Neural cell (in vitro differentiated cells): ENCODE measurements at regions not wholly inside any gene's neighbourhood (a gene's known extent, or its start where the extent isn't known, plus 50 kb on each side); places are given as distances from the start of the nearest gene placed in this dataset.

Experiments
- H2AFZ ChIP-seq: fragments of 200-600, 300-800 bp; sonication (generic), shearing (Covaris generic); 2 replicates; pipeline ENCODE4 v1.6.0; 2014; ENCODE audit warnings: low read depth, mild to moderate bottlenecking, antibody characterized with exemption, low read length, moderate library complexity
- H3F3A ChIP-seq: fragments of 200-600 bp; shearing (Covaris generic); 2 replicates; pipeline ENCODE4 v1.6.1; 2016; ENCODE audit warnings: mild to moderate bottlenecking, moderate library complexity, mixed read lengths, antibody characterized with exemption, low read length; ENCODE audit not compliant: insufficient read depth, poor library complexity, severe bottlenecking
- H3K27ac ChIP-seq: fragments of 200-600, 300-800 bp; sonication (generic), shearing (Covaris generic); 2 replicates; pipeline ENCODE4 v1.5.1; 2014; ENCODE audit warnings: mild to moderate bottlenecking, low read length, moderate library complexity
- H3K27me3 ChIP-seq: fragments of 300-800, 200-600 bp; sonication (generic), shearing (Covaris generic); 2 replicates; pipeline ENCODE4 v1.6.0; 2014; ENCODE audit warnings: mild to moderate bottlenecking, low read depth, low read length, moderate library complexity; ENCODE audit not compliant: insufficient read depth
- H3K36me3 ChIP-seq: fragments of 300-800, 200-600 bp; sonication (generic), shearing (Covaris generic); 2 replicates; pipeline ENCODE4 v1.5.1; 2014; ENCODE audit warnings: mild to moderate bottlenecking, antibody characterized with exemption, low read length, moderate library complexity; ENCODE audit not compliant: insufficient read depth
- H3K4me2 ChIP-seq: fragments of 300-800, 200-600 bp; sonication (generic), shearing (Covaris generic); 2 replicates; pipeline ENCODE4 v1.6.0; 2014; ENCODE audit warnings: mild to moderate bottlenecking, low read length
- H3K4me3 ChIP-seq: fragments of 300-800, 200-600 bp; sonication (generic), shearing (Covaris generic); 2 replicates; pipeline ENCODE4 v1.5.1; 2014; ENCODE audit warnings: mild to moderate bottlenecking, low read length, moderate library complexity
- H3K79me2 ChIP-seq: fragments of 200-600 bp; shearing (Covaris generic); replicated peaks from 2 replicates; pipeline ENCODE4 v1.6.0; 2014; ENCODE audit warnings: mild to moderate bottlenecking, low read length, moderate library complexity; ENCODE audit not compliant: insufficient read depth
- H3K9ac ChIP-seq: fragments of 300-800, 200-600 bp; sonication (generic), shearing (Covaris generic); 2 replicates; pipeline ENCODE4 v1.6.1; 2016; ENCODE audit warnings: mild to moderate bottlenecking, low read length, mixed read lengths
- H3K9me2 ChIP-seq: fragments of 200-600 bp; shearing (Covaris generic); 2 replicates; pipeline ENCODE4 v1.6.1; 2016; ENCODE audit warnings: mild to moderate bottlenecking, low read length, mixed read lengths; ENCODE audit not compliant: insufficient read depth
- H3K9me3 ChIP-seq: fragments of 200-600, 300-800 bp; sonication (generic), shearing (Covaris generic); 2 replicates; pipeline ENCODE4 v1.6.1; 2016; ENCODE audit warnings: mild to moderate bottlenecking, mixed run types, low read length, moderate library complexity, mixed read lengths
- H4K20me1 ChIP-seq: fragments of 200-600 bp; shearing (Covaris generic); 2 replicates; pipeline ENCODE4 v1.6.1; 2016; ENCODE audit warnings: mild to moderate bottlenecking, mixed run types; ENCODE audit not compliant: insufficient read depth
- EP300 ChIP-seq: fragments of 450-650 bp; conservative IDR thresholded peaks from 2 replicates; pipeline ENCODE4 v1.6.1; 2014; ENCODE audit warnings: antibody characterized with exemption, mild to moderate bottlenecking, moderate library complexity; ENCODE audit not compliant: poor library complexity, severe bottlenecking
- EZH2 ChIP-seq: fragments of 200-600, 300-800 bp; shearing (Covaris generic), sonication (generic); IDR thresholded peaks from 2 replicates; pipeline ENCODE4 v1.6.1; 2014; ENCODE audit warnings: antibody characterized with exemption, low read length, borderline replicate concordance, mild to moderate bottlenecking; ENCODE audit not compliant: insufficient read depth, poor library complexity, severe bottlenecking
- MXI1 ChIP-seq: fragments of 450-650 bp; conservative IDR thresholded peaks from 2 replicates; pipeline ENCODE4 v1.6.1; 2014; ENCODE audit warnings: antibody characterized with exemption, mild to moderate bottlenecking; ENCODE audit not compliant: poor library complexity, severe bottlenecking
- POLR2AphosphoS5 ChIP-seq: IDR thresholded peaks from 2 replicates; pipeline ENCODE4 v1.6.1; 2012
- RAD21 ChIP-seq: fragments of 450-650 bp; conservative IDR thresholded peaks from 2 replicates; pipeline ENCODE4 v1.6.1; 2014; ENCODE audit warnings: antibody characterized with exemption, mild to moderate bottlenecking, moderate library complexity
- SMC3 ChIP-seq: fragments of 450-650 bp; conservative IDR thresholded peaks from 2 replicates; pipeline ENCODE4 v1.6.1; 2014; ENCODE audit warnings: antibody characterized with exemption, mild to moderate bottlenecking, moderate library complexity; ENCODE audit not compliant: poor library complexity
- TAF1 ChIP-seq: IDR thresholded peaks from 2 replicates; pipeline ENCODE4 v1.6.1; 2012; ENCODE audit warnings: low read depth
- TF ChIP-seq, protein P1 (sequence below): fragments of 450-650 bp; IDR thresholded peaks from 2 replicates; pipeline ENCODE4 v1.5.1; 2014; ENCODE audit warnings: antibody characterized with exemption, mild to moderate bottlenecking, moderate library complexity; ENCODE audit not compliant: poor library complexity, severe bottlenecking
- TF ChIP-seq, protein P2 (sequence below): IDR thresholded peaks from 2 replicates; pipeline ENCODE4 v1.6.1; 2012; ENCODE audit warnings: borderline replicate concordance

DNA sequence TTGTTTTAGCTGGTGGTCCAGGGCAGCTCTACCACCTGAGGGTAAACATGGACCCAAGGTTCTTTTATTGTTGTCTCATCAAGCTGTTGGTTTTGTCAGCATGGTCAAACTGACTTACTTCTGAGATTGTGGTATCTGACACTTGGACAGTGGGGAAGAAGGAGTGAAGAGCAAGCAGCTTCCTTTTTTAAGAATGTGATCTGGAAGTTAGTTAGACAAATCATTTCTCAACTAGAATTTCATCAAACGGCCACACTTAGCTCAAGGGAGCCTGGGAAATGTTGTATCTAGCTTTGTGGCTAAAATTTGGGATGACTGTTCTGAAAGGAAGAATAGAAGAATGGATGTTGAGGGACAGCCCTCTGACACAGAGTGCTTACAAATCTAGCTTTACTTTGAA, 215.2 kb downstream of the ZNF621 start:
- Histone ChIP-seq H2AFZ (no peak overlapping the region), H3K9ac (no peak overlapping the region)
- TF ChIP-seq, protein P1, sequence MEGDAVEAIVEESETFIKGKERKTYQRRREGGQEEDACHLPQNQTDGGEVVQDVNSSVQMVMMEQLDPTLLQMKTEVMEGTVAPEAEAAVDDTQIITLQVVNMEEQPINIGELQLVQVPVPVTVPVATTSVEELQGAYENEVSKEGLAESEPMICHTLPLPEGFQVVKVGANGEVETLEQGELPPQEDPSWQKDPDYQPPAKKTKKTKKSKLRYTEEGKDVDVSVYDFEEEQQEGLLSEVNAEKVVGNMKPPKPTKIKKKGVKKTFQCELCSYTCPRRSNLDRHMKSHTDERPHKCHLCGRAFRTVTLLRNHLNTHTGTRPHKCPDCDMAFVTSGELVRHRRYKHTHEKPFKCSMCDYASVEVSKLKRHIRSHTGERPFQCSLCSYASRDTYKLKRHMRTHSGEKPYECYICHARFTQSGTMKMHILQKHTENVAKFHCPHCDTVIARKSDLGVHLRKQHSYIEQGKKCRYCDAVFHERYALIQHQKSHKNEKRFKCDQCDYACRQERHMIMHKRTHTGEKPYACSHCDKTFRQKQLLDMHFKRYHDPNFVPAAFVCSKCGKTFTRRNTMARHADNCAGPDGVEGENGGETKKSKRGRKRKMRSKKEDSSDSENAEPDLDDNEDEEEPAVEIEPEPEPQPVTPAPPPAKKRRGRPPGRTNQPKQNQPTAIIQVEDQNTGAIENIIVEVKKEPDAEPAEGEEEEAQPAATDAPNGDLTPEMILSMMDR = no peak
- TF ChIP-seq POLR2AphosphoS5 (no peak), EZH2 (no peak), MXI1 (no peak), SMC3 (no peak), EP300 (no peak), RAD21 (no peak), TAF1 (no peak)
- TF ChIP-seq, protein P2, sequence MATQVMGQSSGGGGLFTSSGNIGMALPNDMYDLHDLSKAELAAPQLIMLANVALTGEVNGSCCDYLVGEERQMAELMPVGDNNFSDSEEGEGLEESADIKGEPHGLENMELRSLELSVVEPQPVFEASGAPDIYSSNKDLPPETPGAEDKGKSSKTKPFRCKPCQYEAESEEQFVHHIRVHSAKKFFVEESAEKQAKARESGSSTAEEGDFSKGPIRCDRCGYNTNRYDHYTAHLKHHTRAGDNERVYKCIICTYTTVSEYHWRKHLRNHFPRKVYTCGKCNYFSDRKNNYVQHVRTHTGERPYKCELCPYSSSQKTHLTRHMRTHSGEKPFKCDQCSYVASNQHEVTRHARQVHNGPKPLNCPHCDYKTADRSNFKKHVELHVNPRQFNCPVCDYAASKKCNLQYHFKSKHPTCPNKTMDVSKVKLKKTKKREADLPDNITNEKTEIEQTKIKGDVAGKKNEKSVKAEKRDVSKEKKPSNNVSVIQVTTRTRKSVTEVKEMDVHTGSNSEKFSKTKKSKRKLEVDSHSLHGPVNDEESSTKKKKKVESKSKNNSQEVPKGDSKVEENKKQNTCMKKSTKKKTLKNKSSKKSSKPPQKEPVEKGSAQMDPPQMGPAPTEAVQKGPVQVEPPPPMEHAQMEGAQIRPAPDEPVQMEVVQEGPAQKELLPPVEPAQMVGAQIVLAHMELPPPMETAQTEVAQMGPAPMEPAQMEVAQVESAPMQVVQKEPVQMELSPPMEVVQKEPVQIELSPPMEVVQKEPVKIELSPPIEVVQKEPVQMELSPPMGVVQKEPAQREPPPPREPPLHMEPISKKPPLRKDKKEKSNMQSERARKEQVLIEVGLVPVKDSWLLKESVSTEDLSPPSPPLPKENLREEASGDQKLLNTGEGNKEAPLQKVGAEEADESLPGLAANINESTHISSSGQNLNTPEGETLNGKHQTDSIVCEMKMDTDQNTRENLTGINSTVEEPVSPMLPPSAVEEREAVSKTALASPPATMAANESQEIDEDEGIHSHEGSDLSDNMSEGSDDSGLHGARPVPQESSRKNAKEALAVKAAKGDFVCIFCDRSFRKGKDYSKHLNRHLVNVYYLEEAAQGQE = no peak

DNA sequence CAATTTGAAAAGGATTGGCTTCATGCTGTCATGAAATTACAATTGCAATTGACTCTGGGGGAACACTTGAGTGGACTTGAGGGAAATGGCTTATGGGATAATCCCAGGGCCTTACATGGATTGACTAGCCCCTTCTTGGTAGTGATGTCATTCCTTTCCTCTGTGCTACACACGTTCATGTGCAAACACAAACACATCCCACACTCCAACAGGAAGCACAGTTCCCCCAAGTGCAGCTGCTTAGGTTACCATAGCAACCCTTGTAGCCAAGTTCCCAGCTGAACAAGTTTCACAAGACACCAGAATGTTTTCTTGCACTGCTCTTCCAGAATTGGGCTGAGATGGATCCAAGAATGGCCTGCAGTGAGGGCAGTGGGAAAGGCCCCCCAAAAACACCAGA, 217.0 kb downstream of the ZNF621 start:
- TF ChIP-seq EZH2 (no peak), EP300 (peak; percentile 39), TAF1 (no peak), MXI1 (peak; percentile 54), RAD21 (peak; percentile 30), POLR2AphosphoS5 (no peak), SMC3 (no peak)
- TF ChIP-seq, protein P1 = no peak
- TF ChIP-seq, protein P2 = peak; percentile 52
- no peaks in the 10 kb centered on the region for H3F3A ChIP-seq
- H3K9me3 ChIP-seq = no peaks in the 10 kb centered on the region
- H3K9me2 ChIP-seq = no peaks in the 10 kb centered on the region
- H3K4me3 ChIP-seq = no peak overlapping the region
- H3K36me3 ChIP-seq = no peaks in the 10 kb centered on the region
- H3K4me2 ChIP-seq = no peak overlapping the region
- H4K20me1 ChIP-seq = no peaks in the 10 kb centered on the region
- no peaks in the 10 kb centered on the region for H3K27me3 ChIP-seq
- H3K27ac ChIP-seq = peak overlapping the region; percentile 22
- H2AFZ ChIP-seq = no peak overlapping the region
- H3K79me2 ChIP-seq = no peaks in the 10 kb centered on the region
- H3K9ac ChIP-seq = no peak overlapping the region

More for the DNA sequence above, 215.2 kb downstream of the ZNF621 start:
- Histone ChIP-seq H3K27ac (no peak overlapping the region), H3K36me3 (no peaks in the 10 kb centered on the region), H3K79me2 (no peaks in the 10 kb centered on the region), H3K27me3 (no peaks in the 10 kb centered on the region), H3F3A (no peaks in the 10 kb centered on the region), H3K4me3 (no peak overlapping the region), H3K9me3 (no peaks in the 10 kb centered on the region), H3K9me2 (no peaks in the 10 kb centered on the region), H3K4me2 (no peak overlapping the region), H4K20me1 (no peaks in the 10 kb centered on the region)
